ENCODE measurements at regions not wholly inside any gene's neighbourhood (a gene's known extent, or its start where the extent isn't known, plus 50 kb on each side); places are given as distances from the start of the nearest gene placed in this dataset.

- Histone ChIP-seq H3K4me1 (peaks cover 0 to 5% (median 0%) of the 10 kb centered on the region in 4 donors), H3K27ac (no peak overlapping the region), H3K4me3 (no peak overlapping the region), H3K9me3 (no peaks in the 10 kb centered on the region), H3K36me3 (no peaks in the 10 kb centered on the region), H3K27me3 (no peaks in the 10 kb centered on the region)
- DNase-seq = no peak
- TF ChIP-seq CTCF (IDR thresholded peaks at IDR 0.05) = no peak
- no peak for TF ChIP-seq POLR2A (IDR thresholded peaks at IDR 0.05)
Measured at GRCh38 chr1:244915736-244916135, 51.4 kb upstream of the HNRNPU start.

GRCh38 chr1:244914761-244915160 lies 50.4 kb upstream of the HNRNPU start:
- no peak for DNase-seq
- no peaks in the 10 kb centered on the region for H3K36me3 ChIP-seq
- no peaks in the 10 kb centered on the region for H3K27me3 ChIP-seq
- H3K4me3 ChIP-seq = no peak overlapping the region
- H3K27ac ChIP-seq = no peak overlapping the region
- TF ChIP-seq POLR2A (IDR thresholded peaks at IDR 0.05) (no peak), CTCF (IDR thresholded peaks at IDR 0.05) (no peak)
- H3K9me3 ChIP-seq = no peaks in the 10 kb centered on the region
- H3K4me1 ChIP-seq = peaks cover 0 to 5% (median 0%) of the 10 kb centered on the region in 4 donors

Small RNA genes in the stretch of these regions (small RNA-seq; reads per million reads assigned to genes)
- gene RNU6-1089P (0 reads per million in 2 donors), gene RNU6-947P (0 reads per million in 2 donors), gene RNU6-999P (0 reads per million in 2 donors)

All from Peyer's patch (tissue), 4 donors.